HG03520 (cell line): ENCODE measurements at regions not wholly inside any gene's neighbourhood (a gene's known extent, or its start where the extent isn't known, plus 50 kb on each side); places are given as distances from the start of the nearest gene placed in this dataset.

Source experiments
- ATAC-seq: cut with Tn5 transposase; IDR thresholded peaks from one replicate; pipeline ENCODE4 v1.9.1; 2021; ENCODE audit warnings: mild to moderate bottlenecking, moderate library complexity; ENCODE audit not compliant: unreplicated experiment

- ATAC-seq: peak; percentile 46
These were observed 88.5 kb upstream of the TACR1 start for GRCh38 chr2:75287624-75288316.

GRCh38 chr2:75284345-75284744 lies 85.0 kb upstream of the TACR1 start:
- no peak for ATAC-seq

DNA sequence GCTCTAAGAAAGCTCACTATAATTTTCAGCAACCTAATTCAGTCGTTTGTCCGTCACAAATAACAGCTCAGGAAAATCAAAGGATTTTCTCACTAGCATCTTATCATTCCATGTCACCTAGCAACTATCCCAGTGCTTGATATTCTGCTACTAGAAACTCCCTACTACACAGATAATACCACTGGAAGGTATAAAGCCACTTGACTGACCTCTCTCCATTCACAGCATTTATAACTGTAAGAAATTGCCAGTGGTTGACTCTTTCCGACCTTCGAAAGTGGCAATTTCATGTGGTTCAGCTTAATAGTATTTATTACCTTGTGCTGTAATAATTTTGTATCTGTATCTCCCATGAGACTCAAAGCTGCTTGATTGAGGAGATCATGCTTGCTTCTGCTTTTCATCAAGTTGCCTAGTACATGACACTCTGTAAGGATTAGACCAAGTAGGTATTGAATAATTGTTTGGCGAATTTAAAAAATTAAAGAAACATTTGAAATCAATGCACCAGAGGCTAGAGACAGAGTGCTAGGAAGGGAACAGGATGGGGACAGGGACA lies 79.6 kb upstream of the TACR1 start:
- ATAC-seq: no peak

DNA sequence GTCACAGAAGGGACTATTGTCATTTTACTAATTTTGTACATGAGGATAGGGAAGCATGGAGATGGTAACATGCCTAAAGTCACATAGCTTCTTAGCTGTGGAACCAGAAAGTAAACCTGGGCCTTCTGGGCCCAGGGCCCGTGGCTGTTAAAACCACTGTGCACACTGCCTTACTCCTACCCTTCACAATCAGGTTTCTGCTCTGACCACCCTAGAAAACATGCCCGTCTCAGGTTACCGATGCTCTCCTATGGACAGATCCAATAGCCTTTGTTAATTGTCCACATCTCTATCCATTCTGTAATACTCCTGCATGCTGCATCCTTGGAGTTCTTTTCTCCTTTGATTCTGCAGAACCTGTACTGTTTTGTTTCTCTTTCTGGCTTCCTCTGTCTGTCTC lies 79.0 kb upstream of the TACR1 start:
- no peak for ATAC-seq

DNA sequence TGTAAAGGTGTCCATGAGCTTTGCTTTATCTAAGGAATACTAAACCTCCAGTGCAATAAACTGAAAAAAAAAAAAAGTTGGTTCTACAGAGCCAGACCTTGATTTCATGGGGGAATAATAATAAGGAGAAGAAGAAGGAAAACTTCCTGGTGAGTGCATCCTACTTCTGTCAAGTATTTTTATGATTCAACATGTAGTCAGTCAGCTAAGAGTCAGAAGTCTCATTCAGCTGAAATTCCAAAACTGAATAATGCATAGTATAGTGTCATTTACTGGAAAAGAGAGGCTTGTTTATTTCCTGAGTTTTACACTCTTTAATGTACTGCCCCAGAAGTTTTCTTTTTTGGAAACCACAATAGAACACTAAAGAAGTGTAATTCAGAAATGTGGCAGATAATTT lies 77.8 kb upstream of the TACR1 start:
- no peak for ATAC-seq

DNA sequence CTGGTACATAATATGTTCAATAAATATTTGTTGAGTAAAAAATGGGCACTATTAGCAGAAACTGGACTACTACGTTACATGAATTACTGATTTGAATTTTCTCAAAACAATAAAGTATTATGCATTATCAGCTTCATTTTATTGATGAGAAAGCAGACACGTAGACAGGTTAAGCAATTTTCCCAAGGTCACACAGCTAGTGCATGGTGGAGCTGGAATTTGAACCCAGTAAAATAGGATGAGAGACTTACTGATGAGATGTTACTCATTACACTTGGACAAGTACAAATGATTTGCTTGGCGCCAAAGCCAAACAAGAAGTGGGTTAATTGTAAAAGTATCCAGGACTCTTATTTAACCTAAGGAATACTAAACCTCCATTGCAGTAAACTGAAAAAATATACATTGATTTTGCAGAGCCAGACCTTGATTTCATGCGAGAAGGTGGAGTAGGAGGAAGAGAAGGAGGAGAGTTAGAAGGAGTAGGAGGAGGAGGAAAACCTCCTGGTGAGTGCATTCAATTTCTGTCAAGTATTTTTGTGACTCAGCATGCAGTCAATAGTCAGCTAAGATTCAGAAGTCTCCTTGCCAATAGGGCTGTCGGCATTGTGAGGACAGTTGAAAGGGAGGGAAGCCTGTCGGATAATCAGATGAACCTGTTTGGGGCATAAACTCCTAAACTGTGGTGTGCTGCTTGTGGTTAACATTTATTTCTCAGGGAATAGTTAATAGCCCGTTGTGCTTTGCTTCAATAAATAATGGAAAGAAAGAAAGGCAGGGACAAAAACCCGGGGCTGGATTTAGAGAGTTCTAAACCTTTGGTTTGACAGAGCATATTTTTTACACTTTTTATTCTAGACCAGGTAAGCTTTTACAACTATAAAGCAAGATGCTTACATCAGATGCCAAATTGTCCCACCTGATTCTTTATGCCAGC lies 77.0 kb upstream of the TACR1 start:
- ATAC-seq: no peak

GRCh38 chr2:75274936-75275335 lies 75.6 kb upstream of the TACR1 start:
- no peak for ATAC-seq

GRCh38 chr2:75268112-75268511 lies 68.8 kb upstream of the TACR1 start:
- no peak for ATAC-seq

DNA sequence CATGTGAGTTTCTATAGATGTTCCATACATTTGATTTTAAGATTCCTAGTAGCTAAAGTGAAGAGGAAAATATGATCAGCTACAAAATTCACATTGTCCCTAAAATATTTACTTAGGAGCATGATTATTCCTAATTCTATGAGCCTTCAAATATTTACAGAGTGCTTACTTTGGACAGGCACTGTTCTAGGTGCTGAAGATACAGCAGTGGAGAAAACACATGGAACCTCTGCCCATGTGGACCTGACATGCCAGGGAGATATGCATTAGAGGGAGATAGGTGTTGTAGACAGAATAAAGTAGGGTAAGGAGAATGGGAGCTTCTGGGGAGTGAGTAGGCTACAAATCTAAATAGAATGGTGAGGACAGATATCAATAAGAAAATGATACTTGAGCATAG lies 62.6 kb upstream of the TACR1 start:
- no peak for ATAC-seq

DNA sequence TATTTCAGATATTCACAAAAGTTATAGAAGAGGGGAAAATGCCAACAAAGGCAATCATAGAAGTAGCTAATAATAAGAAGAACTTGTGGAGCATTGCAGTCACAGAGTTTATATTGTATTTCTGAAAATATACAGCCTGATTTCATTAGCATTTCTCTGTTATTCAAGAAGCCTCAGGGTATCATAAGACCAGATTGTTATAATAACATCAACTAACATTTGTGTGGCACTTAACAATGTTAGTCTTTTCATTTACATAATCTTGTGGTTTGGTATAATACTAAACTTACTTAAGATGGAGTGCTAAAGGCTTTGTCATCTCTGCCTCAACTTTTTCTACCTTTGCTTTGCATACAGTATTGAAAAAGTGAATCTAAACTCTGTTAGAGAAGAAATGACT lies 61.6 kb upstream of the TACR1 start:
- no peak for ATAC-seq

- ATAC-seq: no peak
These were observed 59.3 kb upstream of the TACR1 start for GRCh38 chr2:75258620-75259019.

DNA sequence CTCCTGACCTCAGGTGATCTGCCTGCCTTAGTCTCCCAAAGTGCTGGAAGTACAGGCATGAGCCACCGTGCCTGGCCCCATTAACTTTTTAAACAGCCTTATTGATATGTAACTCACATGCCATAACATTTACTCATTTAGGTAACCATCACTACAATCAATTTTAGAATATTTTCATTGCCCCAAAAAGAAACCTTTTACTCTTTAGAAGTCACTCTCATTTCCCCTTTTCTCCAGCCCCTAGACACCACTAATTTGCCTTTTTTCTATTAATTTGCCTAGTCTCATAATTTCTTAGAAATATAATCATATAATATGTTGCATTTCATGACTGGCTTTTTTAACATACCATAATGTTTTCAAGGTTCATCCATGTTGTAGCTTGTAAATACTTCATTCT lies 57.2 kb upstream of the TACR1 start:
- no peak for ATAC-seq

- no peak for ATAC-seq
These were observed 54.2 kb upstream of the TACR1 start for GRCh38 chr2:75253526-75253925.

DNA sequence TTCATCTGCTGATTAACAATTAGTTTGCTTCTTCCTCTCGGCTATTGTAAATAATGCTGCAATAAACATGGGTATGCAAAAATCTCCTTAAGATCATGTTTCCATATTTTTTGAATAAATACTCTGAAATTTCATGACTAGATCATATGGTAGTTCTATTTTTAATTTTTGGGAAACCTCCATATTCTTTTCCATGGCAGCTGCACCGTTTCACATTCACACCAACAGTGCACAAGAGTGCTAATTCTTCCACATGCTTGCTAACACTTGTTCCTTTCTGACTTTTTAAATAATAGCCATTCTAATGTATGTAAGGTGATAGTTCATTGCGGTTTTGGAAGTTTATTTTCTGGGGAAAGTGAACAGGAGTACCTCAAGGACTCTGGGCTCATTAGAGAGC lies 52.6 kb upstream of the TACR1 start:
- ATAC-seq: no peak
